ENCODE measurements at regions not wholly inside any gene's neighbourhood (a gene's known extent, or its start where the extent isn't known, plus 50 kb on each side); places are given as distances from the start of the nearest gene placed in this dataset.

DNA sequence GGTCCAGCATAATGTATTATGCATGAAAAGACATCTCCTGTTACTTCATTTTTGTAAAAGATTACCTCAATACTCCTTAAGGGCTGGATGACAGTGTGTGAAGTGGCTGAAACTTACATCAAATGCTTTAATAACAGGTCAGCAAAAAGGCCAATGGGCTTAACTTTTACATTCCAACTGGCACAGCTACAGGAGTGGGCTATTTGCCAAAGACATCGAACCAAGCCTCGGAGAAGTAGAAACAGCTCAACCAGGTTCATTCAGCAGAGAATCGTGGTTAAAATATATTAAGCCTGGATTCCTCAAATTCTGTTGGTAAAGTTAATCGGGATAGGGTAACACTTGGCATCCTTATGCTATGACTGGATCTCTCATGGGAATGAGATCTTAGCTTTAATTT is 639.7 kb downstream of the TRIML1 start:
- Histone ChIP-seq H3K9me3 (no peaks in the 10 kb centered on the region), H3K27ac (no peak overlapping the region), H3K4me3 (replicated peaks in 1 of 3) (no peak overlapping the region), H3K4me1 (no peaks in the 10 kb centered on the region), H3K27me3 (no peaks in the 10 kb centered on the region), H3K36me3 (no peaks in the 10 kb centered on the region)
- 34 to 49% methylated on average over 4 of the region's 4 CpGs for WGBS, 2 donors
- intact Hi-C loops (cut with DNase I), result no loop called here
- DNase-seq, result no peak
- no peak for TF ChIP-seq POLR2A (IDR thresholded peaks at IDR 0.05)
- TF ChIP-seq, protein P1, sequence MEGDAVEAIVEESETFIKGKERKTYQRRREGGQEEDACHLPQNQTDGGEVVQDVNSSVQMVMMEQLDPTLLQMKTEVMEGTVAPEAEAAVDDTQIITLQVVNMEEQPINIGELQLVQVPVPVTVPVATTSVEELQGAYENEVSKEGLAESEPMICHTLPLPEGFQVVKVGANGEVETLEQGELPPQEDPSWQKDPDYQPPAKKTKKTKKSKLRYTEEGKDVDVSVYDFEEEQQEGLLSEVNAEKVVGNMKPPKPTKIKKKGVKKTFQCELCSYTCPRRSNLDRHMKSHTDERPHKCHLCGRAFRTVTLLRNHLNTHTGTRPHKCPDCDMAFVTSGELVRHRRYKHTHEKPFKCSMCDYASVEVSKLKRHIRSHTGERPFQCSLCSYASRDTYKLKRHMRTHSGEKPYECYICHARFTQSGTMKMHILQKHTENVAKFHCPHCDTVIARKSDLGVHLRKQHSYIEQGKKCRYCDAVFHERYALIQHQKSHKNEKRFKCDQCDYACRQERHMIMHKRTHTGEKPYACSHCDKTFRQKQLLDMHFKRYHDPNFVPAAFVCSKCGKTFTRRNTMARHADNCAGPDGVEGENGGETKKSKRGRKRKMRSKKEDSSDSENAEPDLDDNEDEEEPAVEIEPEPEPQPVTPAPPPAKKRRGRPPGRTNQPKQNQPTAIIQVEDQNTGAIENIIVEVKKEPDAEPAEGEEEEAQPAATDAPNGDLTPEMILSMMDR (IDR thresholded peaks at IDR 0.05), result no peak

DNA sequence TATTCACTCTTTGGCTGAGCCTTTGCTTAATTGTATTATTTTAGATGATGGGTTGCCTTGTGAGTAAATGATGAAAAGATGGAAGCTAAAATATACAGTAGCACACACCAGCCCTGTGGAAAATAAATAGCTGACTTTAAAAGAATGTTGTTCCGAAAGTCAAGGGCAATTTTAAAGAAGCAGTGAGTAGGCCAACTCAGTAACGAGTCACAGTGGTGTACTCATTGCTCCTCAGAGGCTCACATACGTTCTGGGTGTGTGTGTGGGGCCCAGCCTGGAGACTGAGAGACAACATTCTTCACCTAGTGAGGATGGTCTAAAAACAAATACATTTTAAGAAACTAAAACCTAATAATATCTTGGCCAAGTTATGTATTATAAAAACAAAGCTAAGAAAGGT is 640.3 kb downstream of the TRIML1 start:
- no peak for DNase-seq
- intact Hi-C loops (cut with DNase I), result no loop called here
- 53 to 66% methylated on average over 3 of the region's 3 CpGs for WGBS, 2 donors
- no peak for TF ChIP-seq POLR2A (IDR thresholded peaks at IDR 0.05)
- TF ChIP-seq, protein P1 (IDR thresholded peaks at IDR 0.05), result no peak
- Histone ChIP-seq H3K27ac (no peak overlapping the region), H3K4me1 (no peaks in the 10 kb centered on the region), H3K9me3 (no peaks in the 10 kb centered on the region), H3K36me3 (no peaks in the 10 kb centered on the region), H3K4me3 (replicated peaks in 1 of 3) (no peak overlapping the region), H3K27me3 (no peaks in the 10 kb centered on the region)

DNA sequence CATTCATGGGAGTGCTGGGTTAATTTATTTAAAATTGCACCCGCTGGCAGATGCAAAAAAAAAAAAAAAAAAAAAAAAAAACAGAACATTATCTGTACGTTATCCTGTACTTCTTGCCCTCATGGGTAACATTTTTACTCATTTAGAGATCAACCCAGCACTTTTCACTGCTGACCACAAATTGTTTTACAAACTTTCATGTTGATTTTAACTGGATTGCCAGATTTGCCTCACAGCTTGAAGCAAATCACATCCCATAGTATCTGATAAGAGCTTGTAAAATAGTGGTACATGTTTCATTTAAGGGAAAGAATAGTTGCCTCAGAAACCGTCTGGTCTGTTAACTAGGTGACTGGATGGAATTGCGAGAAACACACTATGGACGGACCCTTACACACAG is 640.8 kb downstream of the TRIML1 start:
- Histone ChIP-seq H3K9me3 (no peaks in the 10 kb centered on the region), H3K27ac (no peak overlapping the region), H3K27me3 (no peaks in the 10 kb centered on the region), H3K4me1 (no peaks in the 10 kb centered on the region), H3K4me3 (replicated peaks in 1 of 3) (no peak overlapping the region), H3K36me3 (no peaks in the 10 kb centered on the region)
- no peak for TF ChIP-seq POLR2A (IDR thresholded peaks at IDR 0.05)
- TF ChIP-seq, protein P1 (IDR thresholded peaks at IDR 0.05), result no peak
- WGBS, 2 donors, result 88 to 91% methylated on average over 5 of the region's 5 CpGs
- DNase-seq, result no peak
- intact Hi-C loops (cut with DNase I), result no loop called here

DNA sequence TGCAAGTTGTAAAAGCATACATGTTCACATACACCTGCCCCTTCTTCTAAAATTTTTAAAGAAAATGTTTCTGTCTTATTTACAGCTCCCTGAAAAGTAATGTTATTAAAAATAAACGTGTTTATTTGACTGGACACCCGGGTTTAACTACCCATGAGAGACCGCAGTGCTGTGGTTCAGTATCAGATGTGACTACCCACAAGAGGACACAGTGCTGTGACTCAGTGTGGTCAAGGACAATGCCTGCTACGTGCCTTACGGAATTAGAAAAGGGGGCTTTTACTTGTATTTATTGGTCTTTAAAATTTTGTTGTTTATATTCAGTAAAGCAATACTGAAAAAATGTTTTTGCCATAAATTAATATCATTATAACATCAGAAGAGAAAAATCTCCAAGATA is 641.4 kb downstream of the TRIML1 start:
- H3K9me3 ChIP-seq, result no peaks in the 10 kb centered on the region
- no peak for DNase-seq
- H3K4me1 ChIP-seq, result no peaks in the 10 kb centered on the region
- TF ChIP-seq, protein P1 (IDR thresholded peaks at IDR 0.05), result no peak
- no peak for TF ChIP-seq POLR2A (IDR thresholded peaks at IDR 0.05)
- intact Hi-C loops (cut with DNase I), result no loop called here
- no peaks in the 10 kb centered on the region for H3K27me3 ChIP-seq
- no peak overlapping the region for H3K4me3 ChIP-seq (replicated peaks in 1 of 3)
- WGBS, 2 donors, result 81 to 84% methylated on average over 5 of the region's 5 CpGs
- no peak overlapping the region for H3K27ac ChIP-seq
- no peaks in the 10 kb centered on the region for H3K36me3 ChIP-seq

DNA sequence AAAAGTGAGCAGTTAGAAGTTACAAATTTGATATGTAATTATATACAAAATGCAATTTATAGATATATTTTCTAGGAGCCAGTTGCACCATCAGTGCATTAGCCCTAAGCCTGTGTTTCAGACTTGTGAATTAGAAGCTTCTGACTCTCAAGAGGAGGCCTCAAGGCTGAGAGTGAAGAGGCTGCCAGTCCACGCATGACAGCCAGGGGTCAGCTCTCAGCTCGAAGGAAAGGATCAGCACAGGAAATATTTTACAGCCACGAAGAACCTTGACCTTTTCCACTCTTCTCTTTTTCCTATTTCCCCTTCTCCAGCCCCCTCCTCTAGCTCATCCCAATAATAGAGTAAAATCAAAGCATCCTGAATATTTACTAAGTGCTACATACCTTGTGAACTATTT is 642.4 kb downstream of the TRIML1 start:
- TF ChIP-seq POLR2A (IDR thresholded peaks at IDR 0.05), result no peak
- TF ChIP-seq, protein P1 (IDR thresholded peaks at IDR 0.05), result peak in 2 of 6 experiments; percentile 16 to 38
- no peaks in the 10 kb centered on the region for H3K4me1 ChIP-seq
- no peak overlapping the region for H3K27ac ChIP-seq
- H3K27me3 ChIP-seq, result no peaks in the 10 kb centered on the region
- no peaks in the 10 kb centered on the region for H3K36me3 ChIP-seq
- H3K9me3 ChIP-seq, result no peaks in the 10 kb centered on the region
- peak in 1 of 2 donors; percentile 8 for DNase-seq
- WGBS, 2 donors, result 25 to 38% methylated on average over 3 of the region's 3 CpGs
- intact Hi-C loops (cut with DNase I), result no loop called here
- H3K4me3 ChIP-seq (replicated peaks in 1 of 3), result no peak overlapping the region

Data from thyroid gland (tissue), 4 donors.